ENCODE measurements at regions not wholly inside any gene's neighbourhood (a gene's known extent, or its start where the extent isn't known, plus 50 kb on each side); places are given as distances from the start of the nearest gene placed in this dataset.

DNA sequence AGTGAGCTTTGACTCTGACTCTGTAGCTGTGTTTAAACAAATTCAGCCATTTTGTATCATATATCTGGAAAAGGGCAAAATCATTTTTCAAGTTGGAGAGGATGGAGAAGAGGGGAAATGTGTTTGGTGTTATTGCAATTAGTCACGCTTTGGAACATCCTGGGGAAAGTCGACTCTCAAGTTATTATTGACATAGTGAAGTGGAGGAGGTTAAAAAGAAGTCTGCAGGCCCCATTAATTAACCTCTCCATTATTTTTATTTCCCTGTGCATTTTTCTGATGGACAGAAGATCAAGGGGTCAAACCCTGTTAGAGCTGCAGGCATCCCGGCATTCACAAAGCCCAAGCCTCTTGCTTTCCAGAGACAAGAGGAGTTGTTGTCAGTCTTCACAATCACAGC is 132.6 kb downstream of the TEX36 start:
- TF ChIP-seq CTCF (conservative IDR thresholded peaks at IDR 0.05; ENCODE audit: low read depth, low read length) (no peak), EZH2 (IDR thresholded peaks at IDR 0.05; ENCODE audit: borderline replicate concordance, low read depth, low read length, poor library complexity, severe bottlenecking) (no peak)
